ENCODE measurements at regions not wholly inside any gene's neighbourhood (a gene's known extent, or its start where the extent isn't known, plus 50 kb on each side); places are given as distances from the start of the nearest gene placed in this dataset.

- Histone ChIP-seq H3K27ac (no peak overlapping the region), H3K4me1 (no peaks in the 10 kb centered on the region), H3K27me3 (no peaks in the 10 kb centered on the region), H3K9me3 (no peaks in the 10 kb centered on the region), H3K36me3 (no peaks in the 10 kb centered on the region), H3K4me3 (no peak overlapping the region)
- TF ChIP-seq CTCF (IDR thresholded peaks at IDR 0.05) (no peak), POLR2A (IDR thresholded peaks at IDR 0.05) (no peak)
- DNase-seq = no peak
Observed at GRCh38 chr10:64288404-64288803, 767.2 kb downstream of the REEP3 start.

GRCh38 chr10:64303566-64303965, 782.4 kb downstream of the REEP3 start:
- Histone ChIP-seq H3K9me3 (no peaks in the 10 kb centered on the region), H3K36me3 (no peaks in the 10 kb centered on the region), H3K27ac (no peak overlapping the region), H3K4me3 (no peak overlapping the region), H3K4me1 (no peaks in the 10 kb centered on the region), H3K27me3 (no peaks in the 10 kb centered on the region)
- no peak for DNase-seq
- no peak for TF ChIP-seq POLR2A (IDR thresholded peaks at IDR 0.05)
- no peak for TF ChIP-seq CTCF (IDR thresholded peaks at IDR 0.05)

GRCh38 chr10:64306729-64307327, 785.6 kb downstream of the REEP3 start:
- H3K4me1 ChIP-seq = no peaks in the 10 kb centered on the region
- H3K9me3 ChIP-seq = no peaks in the 10 kb centered on the region
- no peak for DNase-seq
- no peaks in the 10 kb centered on the region for H3K36me3 ChIP-seq
- TF ChIP-seq CTCF (IDR thresholded peaks at IDR 0.05) = no peak
- TF ChIP-seq POLR2A (IDR thresholded peaks at IDR 0.05) = no peak
- H3K27me3 ChIP-seq = no peaks in the 10 kb centered on the region
- no peak overlapping the region for H3K4me3 ChIP-seq
- no peak overlapping the region for H3K27ac ChIP-seq

- no peaks in the 10 kb centered on the region for H3K36me3 ChIP-seq
- H3K9me3 ChIP-seq = no peaks in the 10 kb centered on the region
- no peak for TF ChIP-seq CTCF (IDR thresholded peaks at IDR 0.05)
- TF ChIP-seq POLR2A (IDR thresholded peaks at IDR 0.05) = no peak
- no peak for DNase-seq
- no peaks in the 10 kb centered on the region for H3K4me1 ChIP-seq
- no peak overlapping the region for H3K4me3 ChIP-seq
- no peaks in the 10 kb centered on the region for H3K27me3 ChIP-seq
- no peak overlapping the region for H3K27ac ChIP-seq
Observed at GRCh38 chr10:64312876-64313275, 791.7 kb downstream of the REEP3 start.

- TF ChIP-seq CTCF (IDR thresholded peaks at IDR 0.05) (no peak), POLR2A (IDR thresholded peaks at IDR 0.05) (no peak)
- H3K4me1 ChIP-seq = no peaks in the 10 kb centered on the region
Observed at GRCh38 chr10:64313967-64314366, 792.8 kb downstream of the REEP3 start.

GRCh38 chr10:64316416-64316815, 795.2 kb downstream of the REEP3 start:
- H3K36me3 ChIP-seq = no peaks in the 10 kb centered on the region
- TF ChIP-seq POLR2A (IDR thresholded peaks at IDR 0.05) = no peak
- no peak for TF ChIP-seq CTCF (IDR thresholded peaks at IDR 0.05)

More at GRCh38 chr10:64313967-64314366, 792.8 kb downstream of the REEP3 start:
- Histone ChIP-seq H3K9me3 (no peaks in the 10 kb centered on the region), H3K27ac (no peak overlapping the region), H3K36me3 (no peaks in the 10 kb centered on the region), H3K4me3 (no peak overlapping the region), H3K27me3 (no peaks in the 10 kb centered on the region)
- DNase-seq = no peak

More at GRCh38 chr10:64316416-64316815, 795.2 kb downstream of the REEP3 start:
- Histone ChIP-seq H3K27me3 (no peaks in the 10 kb centered on the region), H3K27ac (no peak overlapping the region), H3K4me1 (no peaks in the 10 kb centered on the region), H3K4me3 (no peak overlapping the region), H3K9me3 (no peaks in the 10 kb centered on the region)
- no peak for DNase-seq

Data from Peyer's patch (tissue), 4 donors.